ENCODE measurements at regions not wholly inside any gene's neighbourhood (a gene's known extent, or its start where the extent isn't known, plus 50 kb on each side); places are given as distances from the start of the nearest gene placed in this dataset.
A peak's percentile ranks its signal among the peaks of the same experiment; 100 is the strongest.
"Not testable (repeated sequence)": the region's sequence is repeated elsewhere in the genome, so short reads cannot be mapped to it uniquely, and the experiment has no call there.

DNA sequence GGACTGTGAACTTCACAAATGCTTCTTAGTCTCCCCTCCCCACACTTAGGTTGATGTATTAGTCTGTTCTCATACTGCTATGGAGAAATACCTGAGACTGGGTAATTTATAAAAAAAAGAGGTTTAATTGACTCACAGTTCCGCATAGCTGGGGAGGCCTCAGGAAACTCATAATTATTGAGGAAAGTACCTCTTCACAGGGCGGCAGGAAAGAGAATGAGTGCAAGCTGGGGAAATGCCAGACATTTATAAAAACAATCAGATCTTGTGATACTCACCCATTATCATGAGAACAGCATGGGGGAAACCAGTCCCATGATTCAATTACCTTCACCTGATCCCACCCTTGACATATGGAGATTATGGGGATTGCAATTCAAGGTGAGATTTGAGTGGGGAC is 178.8 kb downstream of the SLC38A4 start:
- Mint-ChIP-seq H3K4me3 (no peak overlapping the region), H3K9me3 (peaks cover 12% of the 10 kb centered on the region), H3K27me3 (ENCODE audit: insufficient read depth) (peaks cover 2% of the 10 kb centered on the region)

GRCh38 chr12:46641649-46642048 is 184.1 kb downstream of the SLC38A4 start:
- not testable (repeated sequence) for H3K4me3 Mint-ChIP-seq; DNase-seq; H3K4me1 Mint-ChIP-seq (ENCODE audit: low read depth); H3K27me3 Mint-ChIP-seq (ENCODE audit: insufficient read depth); H3K27ac Mint-ChIP-seq
- peaks cover 58% of the 10 kb centered on the region for H3K36me3 Mint-ChIP-seq (ENCODE audit: low read depth)
- peaks cover 49% of the 10 kb centered on the region for H3K9me3 Mint-ChIP-seq

More for the DNA sequence above, 178.8 kb downstream of the SLC38A4 start:
- peaks cover 21% of the 10 kb centered on the region for H3K4me1 Mint-ChIP-seq (ENCODE audit: low read depth)
- DNase-seq: no peak
- peaks cover 24% of the 10 kb centered on the region for H3K36me3 Mint-ChIP-seq (ENCODE audit: low read depth)
- TF ChIP-seq CTCF (IDR thresholded peaks at IDR 0.05): no peak
- no peak overlapping the region for H3K27ac Mint-ChIP-seq

- Mint-ChIP-seq H3K27ac (no peak overlapping the region), H3K27me3 (ENCODE audit: insufficient read depth) (no peaks in the 10 kb centered on the region), H3K9me3 (peaks cover 40% of the 10 kb centered on the region), H3K4me3 (no peak overlapping the region), H3K4me1 (ENCODE audit: low read depth) (peaks cover 21% of the 10 kb centered on the region), H3K36me3 (ENCODE audit: low read depth) (peaks cover 55% of the 10 kb centered on the region)
- no peak for DNase-seq
- no peak for TF ChIP-seq CTCF (IDR thresholded peaks at IDR 0.05)
These were observed 190.0 kb downstream of the SLC38A4 start for GRCh38 chr12:46635818-46636217.

DNA sequence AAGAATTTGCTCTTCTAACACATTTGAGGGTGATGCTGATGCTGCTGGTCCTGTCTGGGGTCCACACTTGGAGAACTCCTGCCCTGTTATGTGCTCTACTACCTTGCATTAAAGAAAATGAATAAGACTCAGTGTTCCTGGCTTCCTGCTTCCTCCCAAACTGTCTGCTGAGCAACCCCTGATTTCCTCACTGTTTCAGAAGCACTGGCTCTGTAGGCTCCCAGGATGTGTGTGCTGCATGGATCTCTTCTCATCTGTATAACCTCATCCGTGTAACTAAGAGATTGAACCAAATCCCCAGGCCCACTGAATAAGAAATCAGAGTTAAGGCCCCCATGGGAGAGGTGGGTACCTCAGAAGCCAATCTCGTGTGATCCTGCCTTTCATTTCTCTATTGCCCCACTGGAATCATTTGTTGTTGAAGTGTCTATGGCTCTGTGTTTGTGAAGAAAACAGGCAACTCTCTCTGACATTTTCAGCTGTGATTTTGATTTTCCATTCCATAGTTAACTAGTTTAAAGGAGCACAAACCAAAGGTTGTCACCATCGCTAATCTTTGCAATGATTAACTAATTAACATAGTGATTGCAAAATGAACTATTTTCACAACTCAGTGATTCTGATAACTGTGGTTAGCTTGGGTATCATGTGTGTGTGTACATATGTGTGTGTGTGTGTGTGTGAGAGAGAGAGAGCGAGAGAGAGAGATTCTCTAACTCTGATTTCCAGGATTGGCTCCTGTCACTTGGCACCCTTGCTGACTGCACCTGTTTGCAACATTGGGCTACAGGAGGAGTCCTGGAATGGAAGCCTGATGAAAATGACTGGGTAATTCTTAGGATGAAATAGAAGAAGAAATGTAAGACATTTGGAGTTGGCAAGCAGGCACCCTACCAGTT is 196.2 kb downstream of the SLC38A4 start:
- Mint-ChIP-seq H3K36me3 (ENCODE audit: low read depth) (peaks cover 7% of the 10 kb centered on the region; the same call in 1 of the 2 replicates), H3K27ac (no peak overlapping the region), H3K27me3 (ENCODE audit: insufficient read depth) (no peaks in the 10 kb centered on the region), H3K4me1 (ENCODE audit: low read depth) (peaks cover 51% of the 10 kb centered on the region), H3K4me3 (no peak overlapping the region), H3K9me3 (no peaks in the 10 kb centered on the region)
- TF ChIP-seq CTCF (IDR thresholded peaks at IDR 0.05): no peak
- DNase-seq: no peak

GRCh38 chr12:46628176-46628575 is 197.6 kb downstream of the SLC38A4 start:
- H3K4me1 Mint-ChIP-seq (ENCODE audit: low read depth): peaks cover 56% of the 10 kb centered on the region
- no peak for DNase-seq
- H3K4me3 Mint-ChIP-seq: no peak overlapping the region
- TF ChIP-seq CTCF (IDR thresholded peaks at IDR 0.05): no peak
- H3K27ac Mint-ChIP-seq: no peak overlapping the region
- no peaks in the 10 kb centered on the region for H3K27me3 Mint-ChIP-seq (ENCODE audit: insufficient read depth)
- no peaks in the 10 kb centered on the region for H3K9me3 Mint-ChIP-seq
- H3K36me3 Mint-ChIP-seq (ENCODE audit: low read depth): no peaks in the 10 kb centered on the region

- TF ChIP-seq CTCF (IDR thresholded peaks at IDR 0.05): no peak
- Mint-ChIP-seq H3K4me1 (ENCODE audit: low read depth) (peaks cover 52% of the 10 kb centered on the region), H3K27me3 (ENCODE audit: insufficient read depth) (no peaks in the 10 kb centered on the region), H3K27ac (no peak overlapping the region), H3K36me3 (ENCODE audit: low read depth) (no peaks in the 10 kb centered on the region), H3K9me3 (no peaks in the 10 kb centered on the region), H3K4me3 (no peak overlapping the region)
- DNase-seq: no peak
These were observed 198.1 kb downstream of the SLC38A4 start for GRCh38 chr12:46627686-46628085.

- not testable (repeated sequence) for H3K27me3 Mint-ChIP-seq (ENCODE audit: insufficient read depth); DNase-seq; H3K27ac Mint-ChIP-seq; H3K4me3 Mint-ChIP-seq
- H3K9me3 Mint-ChIP-seq: peaks cover 11% of the 10 kb centered on the region
- H3K4me1 Mint-ChIP-seq (ENCODE audit: low read depth): peaks cover 21% of the 10 kb centered on the region
- peaks cover 15% of the 10 kb centered on the region; the same call in 1 of the 2 replicates for H3K36me3 Mint-ChIP-seq (ENCODE audit: low read depth)
These were observed 206.3 kb downstream of the SLC38A4 start for GRCh38 chr12:46619474-46619873.

DNA sequence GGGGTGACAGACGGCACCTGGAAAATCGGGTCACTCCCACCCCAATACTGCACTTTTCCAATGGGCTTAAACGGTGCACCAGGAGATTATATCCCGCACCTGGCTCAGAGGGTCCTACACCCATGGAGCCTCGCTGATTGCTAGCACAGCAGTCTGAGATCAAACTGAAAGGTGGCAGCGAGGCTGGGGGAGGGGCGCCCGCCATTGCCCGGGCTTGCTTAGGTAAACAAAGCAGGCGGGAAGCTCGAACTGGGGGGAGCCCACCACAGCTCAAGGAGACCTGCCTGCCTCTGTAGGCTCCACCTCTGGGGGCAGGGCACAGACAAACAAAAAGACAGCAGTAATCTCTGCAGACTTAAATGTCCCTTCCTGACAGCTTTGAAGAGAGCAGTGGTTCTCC is 208.1 kb downstream of the SLC38A4 start:
- peak overlapping the region; percentile 75 for H3K27ac Mint-ChIP-seq
- peaks cover 16% of the 10 kb centered on the region for H3K4me1 Mint-ChIP-seq (ENCODE audit: low read depth)
- H3K4me3 Mint-ChIP-seq; DNase-seq; H3K27me3 Mint-ChIP-seq (ENCODE audit: insufficient read depth): not testable (repeated sequence)
- H3K36me3 Mint-ChIP-seq (ENCODE audit: low read depth): peaks cover 22% of the 10 kb centered on the region
- H3K9me3 Mint-ChIP-seq: peaks cover 11% of the 10 kb centered on the region

All from HFFc6 (cell line).